ENCODE measurements at regions not wholly inside any gene's neighbourhood (a gene's known extent, or its start where the extent isn't known, plus 50 kb on each side); places are given as distances from the start of the nearest gene placed in this dataset.
A peak's percentile ranks its signal among the peaks of the same experiment; 100 is the strongest.

- DNase-seq, result no peak
Measured at GRCh38 chr3:74346896-74347295, 267.6 kb downstream of the CNTN3 start.

GRCh38 chr3:74345701-74346100 is 268.8 kb downstream of the CNTN3 start:
- DNase-seq, result no peak

DNA sequence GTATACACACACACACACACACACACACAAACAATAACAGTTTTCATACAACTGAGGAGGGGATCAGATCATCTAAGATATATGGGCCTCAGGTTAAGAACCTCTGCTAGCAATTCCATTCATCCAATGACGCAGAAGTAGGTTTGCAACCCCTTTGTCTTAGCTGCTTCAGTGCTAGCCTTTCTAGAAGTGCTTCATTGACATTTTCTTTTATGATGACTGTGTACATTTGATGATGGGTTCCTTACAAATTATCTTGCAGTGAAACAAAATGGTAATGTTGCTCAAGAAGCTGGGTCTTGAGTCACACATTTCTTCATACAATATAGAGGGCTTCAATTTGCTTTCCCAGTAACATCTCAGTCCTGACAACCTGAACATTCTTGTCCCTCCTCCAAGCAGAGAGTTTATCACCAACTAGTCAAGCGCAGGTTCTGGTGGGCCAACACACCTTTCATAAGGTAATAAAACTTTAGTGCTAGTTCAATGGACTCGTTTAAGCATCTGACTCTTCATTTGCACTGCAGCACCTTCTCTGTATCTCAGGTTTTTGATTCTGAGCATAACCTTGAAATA is 269.5 kb downstream of the CNTN3 start:
- no peak for DNase-seq

GRCh38 chr3:74343391-74343790 is 271.1 kb downstream of the CNTN3 start:
- no peak for DNase-seq

DNA sequence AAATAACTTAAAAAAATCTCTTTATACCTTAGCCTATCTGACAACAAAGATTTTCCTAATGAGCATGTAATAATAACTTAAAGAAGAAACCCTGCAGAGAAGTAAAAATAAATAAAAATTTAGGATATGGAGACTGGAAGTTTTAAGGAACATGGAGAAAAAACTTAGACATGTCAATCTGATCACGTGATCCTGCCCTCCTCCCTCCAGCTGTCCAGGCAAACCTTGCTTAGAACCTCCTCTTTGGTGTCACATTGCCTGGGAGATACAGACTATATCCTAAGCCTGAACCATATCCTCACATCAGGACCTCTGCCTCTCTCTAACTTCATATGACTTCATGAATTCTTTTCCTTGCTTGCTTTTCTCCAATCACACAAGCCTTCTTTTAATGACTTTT is 275.5 kb downstream of the CNTN3 start:
- DNase-seq, result no peak

DNA sequence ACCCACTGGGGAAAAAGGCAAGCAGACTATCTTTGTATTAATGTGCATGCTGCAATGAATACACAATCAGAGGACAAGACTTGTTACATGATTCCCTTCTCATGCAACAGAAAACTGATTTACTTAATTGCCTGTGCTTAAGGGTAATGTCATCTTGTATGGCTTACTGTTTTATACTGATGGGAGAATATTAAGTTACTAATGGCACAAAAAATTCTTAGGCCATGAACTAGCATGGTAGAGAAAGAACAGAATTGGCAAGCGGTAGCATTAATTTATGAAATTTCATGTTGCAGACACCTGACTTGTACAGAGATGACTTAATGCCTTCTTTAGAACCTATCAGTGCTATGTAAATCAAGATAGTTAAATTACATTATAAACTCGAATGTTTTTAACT is 282.3 kb downstream of the CNTN3 start:
- DNase-seq, result no peak

- DNase-seq, result peak in 1 of 2 experiments; percentile 13
Measured at GRCh38 chr3:74331711-74332110, 282.7 kb downstream of the CNTN3 start.

GRCh38 chr3:74329096-74329495 is 285.4 kb downstream of the CNTN3 start:
- DNase-seq, result no peak

- no peak for DNase-seq
Measured at GRCh38 chr3:74328435-74328834, 286.0 kb downstream of the CNTN3 start.

DNA sequence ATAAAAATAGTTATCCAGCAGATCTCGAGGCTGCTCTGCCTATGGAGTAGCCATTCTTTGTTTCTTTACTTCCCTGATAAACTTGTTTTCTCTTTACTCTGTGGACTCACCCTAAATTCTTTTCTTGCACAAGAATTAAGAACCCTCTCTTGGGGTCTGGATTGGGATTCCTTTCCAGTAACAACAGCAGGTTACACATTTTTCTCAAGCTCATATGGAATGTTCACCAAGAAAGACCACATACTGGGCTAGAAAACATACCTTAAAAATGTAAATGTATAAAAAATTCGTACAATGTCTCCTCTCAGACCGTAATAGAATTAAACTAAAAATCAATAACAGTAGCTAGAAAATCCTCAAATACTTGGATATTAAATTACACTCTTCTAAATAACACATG is 299.2 kb downstream of the CNTN3 start:
- no peak for DNase-seq

- no peak for DNase-seq
Measured at GRCh38 chr3:74314696-74315095, 299.8 kb downstream of the CNTN3 start.

DNA sequence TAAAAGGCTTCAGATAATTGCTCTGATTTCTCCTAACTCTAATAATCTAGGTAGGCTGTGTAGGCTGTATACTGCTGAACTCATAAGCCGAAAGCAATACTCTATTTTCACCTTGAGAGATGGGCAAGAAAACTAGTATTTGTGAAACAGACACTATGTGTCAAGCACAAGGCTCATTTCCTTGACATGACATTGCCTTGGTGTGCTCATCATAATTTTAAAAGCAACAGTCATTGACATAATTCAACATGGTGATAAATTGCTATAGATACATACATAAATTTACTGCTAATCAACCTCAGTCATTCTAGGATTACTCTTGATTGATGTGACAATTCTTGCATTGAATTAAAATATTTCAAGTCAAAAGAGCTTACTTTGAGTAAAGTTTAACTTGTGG is 304.7 kb downstream of the CNTN3 start:
- DNase-seq, result no peak

DNA sequence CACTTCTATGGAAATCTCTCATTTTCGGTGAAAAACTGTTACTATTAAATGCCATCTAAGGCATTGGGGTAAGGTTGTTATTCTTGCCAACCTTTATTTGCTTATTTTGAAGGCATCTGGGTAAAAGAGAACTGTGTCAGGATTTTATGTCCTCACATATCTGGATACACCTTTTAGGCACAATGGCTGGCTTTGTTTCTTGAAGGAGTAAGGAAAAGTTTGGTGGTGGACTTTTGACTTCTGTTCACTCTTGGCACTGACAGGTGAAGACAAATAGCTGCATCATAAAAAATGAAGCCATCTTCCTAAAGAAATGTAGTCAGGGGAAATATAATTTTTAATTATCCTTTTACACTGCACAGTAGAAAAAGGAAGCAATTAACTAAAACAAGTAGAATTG is 310.0 kb downstream of the CNTN3 start:
- no peak for DNase-seq

DNA sequence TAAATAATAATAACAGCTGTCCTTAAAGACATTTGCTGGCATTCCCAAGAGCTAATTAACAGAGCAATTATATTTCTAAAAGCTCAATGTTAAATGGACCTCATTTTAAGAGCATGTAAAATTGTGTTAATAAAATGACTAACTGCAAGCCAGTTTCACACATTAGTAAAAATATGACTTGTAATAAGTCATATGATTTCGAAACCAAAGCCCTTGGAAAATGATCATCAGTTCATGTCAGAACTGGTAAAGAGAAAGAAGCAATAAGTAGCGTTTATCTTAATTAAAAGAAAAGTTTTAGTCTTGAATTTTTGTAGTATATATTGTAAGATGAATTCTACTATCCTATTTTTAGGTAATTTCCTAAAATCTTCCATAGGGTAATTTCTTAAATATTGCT is 310.7 kb downstream of the CNTN3 start:
- DNase-seq, result no peak

DNA sequence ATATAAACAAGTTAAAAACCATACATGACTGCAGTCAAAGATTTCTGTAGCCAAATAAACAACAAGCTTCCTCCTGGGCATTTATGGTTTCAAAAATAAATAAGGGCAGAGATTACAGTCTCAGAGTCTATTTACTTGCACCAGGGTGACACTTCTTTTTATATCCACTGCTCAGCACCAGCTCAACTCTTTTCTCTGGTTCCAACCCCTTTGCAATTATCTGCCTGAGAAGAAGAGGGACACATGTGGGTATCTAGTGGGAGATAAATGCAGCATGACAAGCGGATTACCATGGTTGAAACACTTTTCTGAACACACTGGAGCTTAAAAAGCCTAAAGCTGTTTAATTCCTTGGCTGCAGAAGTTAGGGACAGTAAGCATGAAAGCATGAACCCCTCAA is 311.5 kb downstream of the CNTN3 start:
- DNase-seq, result no peak

- DNase-seq, result no peak
Measured at GRCh38 chr3:74302281-74302680, 312.2 kb downstream of the CNTN3 start.

DNA sequence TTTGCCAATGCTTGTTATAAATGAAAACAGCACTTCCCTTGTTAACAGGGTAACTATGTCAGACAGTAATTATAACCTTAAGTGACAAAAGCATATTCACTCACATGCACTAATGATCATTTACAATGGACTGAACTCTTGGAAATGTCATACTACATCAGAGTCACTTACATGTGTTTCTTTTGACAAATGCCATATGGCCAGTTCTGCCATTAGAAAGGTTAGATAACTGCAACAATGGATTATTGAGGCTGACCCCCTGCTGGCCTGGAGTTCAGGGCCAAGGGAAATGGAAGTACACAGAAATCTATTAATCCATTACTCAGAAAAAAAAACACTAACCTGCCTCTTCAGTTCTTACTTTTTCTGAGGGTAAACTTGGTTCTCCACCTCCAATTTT is 313.4 kb downstream of the CNTN3 start:
- DNase-seq, result no peak

DNA sequence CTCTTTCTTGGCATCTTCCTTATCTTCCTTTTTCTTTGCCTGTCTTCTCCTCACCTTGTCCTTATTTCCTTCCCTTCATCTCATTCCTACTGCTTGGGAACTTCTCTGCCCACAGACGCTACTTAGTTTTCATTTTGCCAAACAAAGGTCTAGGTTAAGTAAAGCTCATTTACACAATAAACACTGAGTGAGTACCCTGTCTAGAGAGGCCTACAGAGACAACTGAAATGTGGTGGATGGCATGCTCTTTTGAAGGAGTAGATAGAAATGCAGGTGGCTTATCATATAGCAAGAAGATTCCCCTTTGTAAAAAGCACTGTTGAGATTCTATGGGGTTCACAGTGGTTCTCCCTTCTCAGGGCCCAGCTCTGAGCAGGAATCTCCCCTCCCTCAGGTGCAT is 319.0 kb downstream of the CNTN3 start:
- no peak for DNase-seq

DNA sequence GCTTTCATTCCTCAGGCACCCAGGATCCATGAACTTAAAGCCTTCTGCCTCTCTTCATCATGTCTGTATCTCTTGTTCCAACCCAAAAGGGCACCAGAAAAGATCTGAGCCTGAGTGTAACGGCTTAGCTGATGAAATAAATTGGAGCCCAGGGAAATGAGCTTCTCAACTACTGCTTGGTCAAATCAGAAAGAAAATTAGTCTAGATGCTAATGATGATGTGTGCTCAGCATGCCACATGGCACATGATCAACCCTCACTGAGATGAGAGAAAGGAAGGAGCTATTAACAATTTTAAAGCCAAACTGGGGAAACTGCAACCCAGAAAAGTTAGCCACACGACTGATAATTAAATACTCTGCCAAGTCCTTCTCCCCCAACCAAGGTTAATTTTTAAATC is 325.7 kb downstream of the CNTN3 start:
- DNase-seq, result peak in 1 of 2 experiments; percentile 31

DNA sequence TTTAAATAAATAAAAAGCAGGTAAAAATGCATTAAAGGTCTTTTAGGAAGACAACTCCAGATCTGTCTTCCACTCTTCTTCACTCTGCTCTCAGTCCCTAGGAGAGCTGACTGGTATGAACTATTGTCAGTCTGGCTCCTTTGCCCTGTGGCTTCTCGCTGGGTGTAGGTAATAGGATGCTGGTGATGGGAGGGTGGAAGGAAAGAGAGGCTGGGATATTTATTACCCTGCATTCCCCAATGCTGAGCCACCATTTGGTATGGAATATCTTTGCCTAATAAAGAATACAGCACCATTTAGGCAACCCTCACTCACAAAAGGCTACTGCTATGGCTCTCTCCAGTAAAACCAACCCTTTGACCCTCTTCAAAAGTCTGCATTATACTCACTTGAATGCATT is 326.9 kb downstream of the CNTN3 start:
- no peak for DNase-seq

GRCh38 chr3:74282202-74282601 is 332.3 kb downstream of the CNTN3 start:
- DNase-seq, result peak in 1 of 2 experiments; percentile 16

DNA sequence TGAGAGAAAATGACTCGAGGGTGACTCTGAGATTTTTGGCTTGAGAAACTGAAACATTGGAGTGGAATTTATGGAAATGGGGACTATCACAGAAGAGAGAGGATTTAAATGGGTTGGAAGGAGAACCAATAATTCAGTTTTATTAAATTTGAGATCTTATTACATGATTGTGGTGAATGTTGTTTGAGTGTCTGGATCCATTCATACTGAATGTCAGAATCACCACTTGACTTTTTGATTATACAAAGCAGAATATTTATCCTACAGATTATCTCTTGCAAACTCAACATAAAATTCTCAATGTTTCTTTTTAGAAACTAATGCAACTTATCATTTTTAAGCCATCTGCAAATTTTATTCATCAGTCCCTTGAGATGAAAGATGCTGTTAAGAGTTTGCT is 332.8 kb downstream of the CNTN3 start:
- DNase-seq, result no peak

- DNase-seq, result no peak
Measured at GRCh38 chr3:74273555-74274402, 340.7 kb downstream of the CNTN3 start.

DNA sequence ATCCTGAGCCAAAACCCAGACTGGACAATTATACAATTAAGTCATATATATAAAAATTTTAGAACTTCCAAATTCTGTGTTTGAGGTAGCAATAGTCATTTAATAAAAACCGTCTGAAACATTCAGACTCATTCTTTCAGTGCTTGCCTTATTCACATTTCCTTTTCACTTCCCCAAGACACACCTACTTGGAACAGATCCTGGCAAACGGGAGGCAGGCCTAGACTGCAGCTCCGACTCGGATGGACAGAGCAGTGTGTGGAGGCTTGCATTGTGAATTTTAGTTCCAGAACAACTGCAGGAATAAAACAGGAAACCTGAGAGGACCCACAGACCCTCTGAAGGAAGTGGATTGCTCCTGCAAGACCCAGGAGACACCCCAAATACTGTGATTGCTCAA is 341.4 kb downstream of the CNTN3 start:
- DNase-seq, result no peak

GRCh38 chr3:74271541-74271940 is 342.9 kb downstream of the CNTN3 start:
- DNase-seq, result no peak
